ENCODE measurements at regions not wholly inside any gene's neighbourhood (a gene's known extent, or its start where the extent isn't known, plus 50 kb on each side); places are given as distances from the start of the nearest gene placed in this dataset.

DNA sequence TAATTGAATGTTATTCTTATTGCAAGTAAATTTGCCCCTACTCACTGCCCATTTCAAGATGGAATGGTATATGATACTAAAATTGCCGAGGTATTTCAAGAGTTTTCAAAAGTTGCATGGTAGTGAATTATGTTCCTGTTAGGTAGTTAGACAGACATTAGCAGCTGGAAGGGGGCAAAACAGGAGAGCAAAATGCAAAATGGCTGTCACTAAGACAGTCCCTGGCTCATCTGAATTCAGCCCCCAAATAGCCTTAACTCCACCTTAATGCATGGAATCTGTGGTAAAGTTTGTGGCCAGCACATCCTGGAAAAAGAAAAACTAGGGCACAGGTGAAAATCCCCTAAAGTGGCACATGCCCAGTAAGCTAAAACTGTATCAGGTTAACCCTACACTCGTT, 894.9 kb downstream of the NXPH1 start:
- no peak for TF ChIP-seq POLR2A (IDR thresholded peaks at IDR 0.05)
- TF ChIP-seq EP300 (IDR thresholded peaks at IDR 0.05), result no peak
- TF ChIP-seq, protein P1, sequence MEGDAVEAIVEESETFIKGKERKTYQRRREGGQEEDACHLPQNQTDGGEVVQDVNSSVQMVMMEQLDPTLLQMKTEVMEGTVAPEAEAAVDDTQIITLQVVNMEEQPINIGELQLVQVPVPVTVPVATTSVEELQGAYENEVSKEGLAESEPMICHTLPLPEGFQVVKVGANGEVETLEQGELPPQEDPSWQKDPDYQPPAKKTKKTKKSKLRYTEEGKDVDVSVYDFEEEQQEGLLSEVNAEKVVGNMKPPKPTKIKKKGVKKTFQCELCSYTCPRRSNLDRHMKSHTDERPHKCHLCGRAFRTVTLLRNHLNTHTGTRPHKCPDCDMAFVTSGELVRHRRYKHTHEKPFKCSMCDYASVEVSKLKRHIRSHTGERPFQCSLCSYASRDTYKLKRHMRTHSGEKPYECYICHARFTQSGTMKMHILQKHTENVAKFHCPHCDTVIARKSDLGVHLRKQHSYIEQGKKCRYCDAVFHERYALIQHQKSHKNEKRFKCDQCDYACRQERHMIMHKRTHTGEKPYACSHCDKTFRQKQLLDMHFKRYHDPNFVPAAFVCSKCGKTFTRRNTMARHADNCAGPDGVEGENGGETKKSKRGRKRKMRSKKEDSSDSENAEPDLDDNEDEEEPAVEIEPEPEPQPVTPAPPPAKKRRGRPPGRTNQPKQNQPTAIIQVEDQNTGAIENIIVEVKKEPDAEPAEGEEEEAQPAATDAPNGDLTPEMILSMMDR (IDR thresholded peaks at IDR 0.05), result no peak

Measured in sigmoid colon (tissue), 4 donors.